ENCODE measurements at regions not wholly inside any gene's neighbourhood (a gene's known extent, or its start where the extent isn't known, plus 50 kb on each side); places are given as distances from the start of the nearest gene placed in this dataset.

DNA sequence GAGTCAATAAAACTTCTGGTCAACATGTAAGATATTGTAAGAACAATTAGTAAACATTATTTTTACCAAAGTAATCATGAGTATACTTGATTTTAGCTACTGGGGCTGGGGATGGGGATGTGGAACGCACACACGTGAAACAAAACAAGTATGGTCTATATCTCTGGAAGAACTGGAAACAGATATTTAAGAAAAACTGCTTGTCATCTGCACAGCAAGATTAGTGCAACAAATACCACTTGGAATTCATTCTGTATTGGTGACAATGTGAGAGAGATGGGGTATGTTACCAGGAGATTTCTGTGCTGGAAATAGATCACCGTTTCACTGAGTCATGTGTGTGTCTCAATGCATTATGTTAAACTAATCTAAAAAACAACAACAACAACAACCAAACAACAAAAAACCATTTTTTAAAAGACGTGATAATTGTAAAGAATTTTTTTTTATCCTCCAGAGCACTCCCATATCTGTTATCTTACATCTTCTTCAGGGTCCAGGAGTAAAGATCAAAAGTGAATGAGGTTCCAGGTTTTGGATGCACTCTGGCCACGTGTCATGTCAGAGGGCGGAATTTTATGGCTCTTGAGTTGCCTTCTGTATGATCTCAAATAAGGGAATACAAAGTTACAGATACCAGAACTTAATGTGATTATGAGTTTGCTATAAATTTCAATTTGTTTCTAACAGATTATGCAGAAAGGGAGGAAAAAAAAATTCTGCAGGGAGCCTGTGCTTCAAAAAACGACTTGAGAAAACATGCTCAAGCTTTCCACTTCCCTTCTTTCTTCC, 153.0 kb downstream of the BBOX1 start:
- Mint-ChIP-seq H3K4me3 (no peak overlapping the region), H3K27me3 (ENCODE audit: low read depth) (peaks cover 20% of the 10 kb centered on the region), H3K36me3 (ENCODE audit: low read depth) (no peaks in the 10 kb centered on the region), H3K4me1 (ENCODE audit: low read depth) (no peaks in the 10 kb centered on the region), H3K27ac (no peak overlapping the region), H3K9me3 (no peaks in the 10 kb centered on the region)
- intact Hi-C loops (cut with micrococcal nuclease), result no loop called here
- CTCF ChIA-PET, result interaction anchor here (1.5 kb wide), 1 partner anchor 10 kb away, joined by 3 read pairs; no protein-coding TSS in a partner anchor
- no peak for DNase-seq

DNA sequence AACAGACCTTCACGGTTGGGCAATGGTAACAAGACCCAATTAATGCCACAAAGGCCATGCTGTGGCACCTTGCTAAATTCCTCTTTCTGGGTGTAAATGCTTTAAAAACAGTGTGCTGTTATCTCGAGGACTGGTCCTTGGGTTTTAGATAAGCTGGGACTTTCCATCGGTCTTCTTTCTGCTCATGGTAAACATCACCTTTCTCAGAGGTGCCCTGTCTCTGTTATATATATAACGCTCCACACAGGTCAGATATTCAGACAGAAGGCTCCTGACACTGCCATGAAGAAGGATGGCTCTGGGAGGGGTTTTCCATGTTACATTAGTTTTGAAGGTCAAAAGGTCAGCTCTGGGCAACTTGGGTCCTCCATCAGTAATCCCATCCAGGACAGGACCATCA, 151.6 kb downstream of the BBOX1 start:
- Mint-ChIP-seq H3K9me3 (no peaks in the 10 kb centered on the region), H3K27me3 (ENCODE audit: low read depth) (peaks cover 28% of the 10 kb centered on the region), H3K27ac (no peak overlapping the region), H3K4me1 (ENCODE audit: low read depth) (no peaks in the 10 kb centered on the region), H3K4me3 (no peak overlapping the region), H3K36me3 (ENCODE audit: low read depth) (no peaks in the 10 kb centered on the region)
- CTCF ChIA-PET, result interaction anchor here (1.1 kb wide), 1 partner anchor 294 kb away, joined by 5 read pairs; no protein-coding TSS in a partner anchor
- DNase-seq, result no peak
- intact Hi-C loops (cut with micrococcal nuclease), result no loop called here

DNA sequence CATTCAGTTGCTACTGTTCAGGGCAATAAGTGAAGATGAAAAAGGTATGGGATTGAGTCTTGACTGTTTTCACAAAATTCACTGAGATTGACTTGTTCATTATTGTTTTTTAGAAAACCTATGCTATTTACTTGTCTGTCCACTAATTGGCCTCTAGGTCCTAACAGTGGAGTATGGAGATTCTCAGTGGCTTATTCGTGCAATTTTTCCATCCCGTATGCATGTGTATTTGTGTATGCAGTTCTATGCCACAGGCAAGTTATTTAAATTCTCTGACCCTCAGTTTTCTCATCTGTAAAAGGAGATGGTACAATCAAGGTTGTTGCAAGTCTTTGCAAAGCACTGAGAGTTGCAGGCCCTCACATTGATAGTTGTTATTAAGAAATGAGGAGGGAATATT, 151.0 kb downstream of the BBOX1 start:
- Mint-ChIP-seq H3K27ac (no peak overlapping the region), H3K4me3 (no peak overlapping the region), H3K9me3 (no peaks in the 10 kb centered on the region), H3K27me3 (ENCODE audit: low read depth) (peaks cover 28% of the 10 kb centered on the region), H3K4me1 (ENCODE audit: low read depth) (no peaks in the 10 kb centered on the region), H3K36me3 (ENCODE audit: low read depth) (no peaks in the 10 kb centered on the region)
- intact Hi-C loops (cut with micrococcal nuclease), result no loop called here
- CTCF ChIA-PET, result no interaction called here
- DNase-seq, result no peak

DNA sequence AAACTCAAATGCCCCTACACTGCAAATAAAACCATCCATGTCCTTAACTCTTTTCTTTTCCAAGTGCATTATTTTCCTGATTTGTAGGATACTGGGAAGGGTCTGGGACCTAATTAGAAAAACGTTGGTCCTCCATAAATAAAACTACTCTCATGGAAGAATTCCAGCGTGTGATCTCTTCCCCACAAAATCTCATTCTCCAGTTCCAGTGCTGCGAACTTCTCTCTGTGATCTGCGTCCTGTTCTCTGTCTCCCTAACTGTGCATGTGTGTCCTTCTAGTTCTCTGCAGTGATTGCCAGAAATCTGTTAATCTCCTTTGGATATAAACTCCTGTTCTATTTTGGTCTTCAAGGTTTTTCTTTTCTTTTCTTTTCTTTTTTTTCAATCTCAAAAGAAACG, 148.1 kb downstream of the BBOX1 start:
- no peak for DNase-seq
- intact Hi-C loops (cut with micrococcal nuclease), result loop anchor here (10.0 kb wide), 1 partner anchor 106 kb away; no protein-coding TSS in a partner anchor
- Mint-ChIP-seq H3K4me1 (ENCODE audit: low read depth) (no peaks in the 10 kb centered on the region), H3K36me3 (ENCODE audit: low read depth) (no peaks in the 10 kb centered on the region), H3K27ac (no peak overlapping the region), H3K27me3 (ENCODE audit: low read depth) (peaks cover 22% of the 10 kb centered on the region), H3K4me3 (no peak overlapping the region), H3K9me3 (no peaks in the 10 kb centered on the region)
- CTCF ChIA-PET, result no interaction called here

DNA sequence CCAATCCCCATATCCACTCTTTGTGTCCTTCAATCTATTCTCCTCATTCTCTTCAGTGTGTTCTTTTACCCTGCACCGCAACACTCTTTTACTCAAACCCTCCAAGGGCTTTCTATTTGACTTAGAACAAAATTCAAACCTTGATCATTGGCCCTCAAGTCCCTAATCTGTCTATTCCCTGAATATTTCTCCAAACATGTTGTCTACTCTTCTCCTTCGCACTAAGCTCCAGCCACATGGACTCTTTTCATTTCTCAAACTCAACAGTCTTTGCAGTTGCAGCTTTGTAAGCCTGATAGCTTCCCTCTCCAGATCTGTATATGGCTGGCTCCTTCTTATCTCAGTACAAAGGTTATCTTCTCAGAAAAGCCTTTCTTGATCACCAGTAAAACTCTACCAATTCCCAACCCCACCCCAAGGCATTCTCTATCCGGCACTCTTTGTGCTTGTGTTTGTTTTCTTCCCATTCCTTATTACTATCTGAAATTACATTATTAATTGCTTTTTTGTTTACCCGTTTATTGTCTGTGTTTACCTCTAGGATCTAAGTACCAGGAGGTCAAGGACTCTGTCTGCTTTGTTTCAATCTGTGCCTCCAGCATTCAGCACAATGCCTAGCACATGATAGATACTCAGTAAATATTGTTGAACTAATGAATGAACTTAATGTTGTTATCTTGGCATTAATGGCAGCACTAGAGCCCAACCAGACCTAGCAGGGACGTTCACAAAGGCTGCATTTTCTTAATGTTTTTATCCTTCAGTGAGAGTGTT, 147.4 kb downstream of the BBOX1 start:
- H3K9me3 Mint-ChIP-seq, result no peaks in the 10 kb centered on the region
- no peak overlapping the region for H3K4me3 Mint-ChIP-seq
- intact Hi-C loops (cut with micrococcal nuclease), result loop anchor here (10.0 kb wide), 1 partner anchor 107 kb away; no protein-coding TSS in a partner anchor
- CTCF ChIA-PET, result interaction anchor here (5.7 kb wide), 1 partner anchor 296 kb away, joined by 87 read pairs; no protein-coding TSS in a partner anchor
- peaks cover 18% of the 10 kb centered on the region for H3K27me3 Mint-ChIP-seq (ENCODE audit: low read depth)
- DNase-seq, result no peak
- no peaks in the 10 kb centered on the region for H3K36me3 Mint-ChIP-seq (ENCODE audit: low read depth)
- no peak overlapping the region for H3K27ac Mint-ChIP-seq
- H3K4me1 Mint-ChIP-seq (ENCODE audit: low read depth), result no peaks in the 10 kb centered on the region

DNA sequence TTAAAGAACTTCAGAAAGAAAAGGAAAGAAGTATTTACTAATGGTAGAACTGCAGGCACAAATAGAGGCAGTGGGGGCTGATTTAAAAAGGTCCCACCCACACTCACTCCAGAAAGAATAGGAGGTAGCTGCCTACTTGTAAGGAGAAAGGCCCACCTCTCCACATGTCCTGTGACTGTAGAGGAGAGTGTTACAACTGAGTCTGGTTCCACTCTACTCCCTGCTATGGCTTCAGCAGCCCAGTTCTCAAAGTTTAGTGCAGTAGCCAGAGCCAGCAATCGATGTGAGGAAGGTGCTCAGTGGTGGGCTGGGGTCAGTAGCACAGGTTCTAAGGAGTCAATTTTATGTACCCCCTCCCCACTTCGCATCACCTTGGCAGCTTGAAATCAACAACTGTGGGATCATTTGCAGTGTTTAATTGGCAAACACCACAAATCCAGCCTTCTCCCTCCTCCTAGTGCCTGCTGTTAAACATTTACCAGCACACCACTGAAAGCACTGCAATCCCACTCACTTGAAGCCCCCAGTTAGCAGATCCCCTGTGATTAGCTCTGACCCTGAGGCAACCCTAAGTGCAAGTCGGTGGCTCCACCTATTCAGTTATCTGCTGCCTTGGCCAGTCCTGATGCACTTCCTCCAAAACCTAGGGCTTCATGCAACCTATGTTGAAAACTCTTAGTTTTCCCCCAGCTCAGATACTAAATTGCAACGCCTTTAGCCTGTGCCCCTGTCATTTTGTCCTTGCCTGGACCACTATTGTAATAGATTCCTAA, 146.6 kb downstream of the BBOX1 start:
- H3K27ac Mint-ChIP-seq, result no peak overlapping the region
- intact Hi-C loops (cut with micrococcal nuclease), result loop anchor here (10.0 kb wide), 1 partner anchor 108 kb away; no protein-coding TSS in a partner anchor
- H3K4me1 Mint-ChIP-seq (ENCODE audit: low read depth), result no peaks in the 10 kb centered on the region
- peaks cover 21% of the 10 kb centered on the region for H3K27me3 Mint-ChIP-seq (ENCODE audit: low read depth)
- no peaks in the 10 kb centered on the region for H3K9me3 Mint-ChIP-seq
- CTCF ChIA-PET, result interaction anchor here (5.7 kb wide), 1 partner anchor 297 kb away, joined by 87 read pairs; no protein-coding TSS in a partner anchor
- no peak for DNase-seq
- no peak overlapping the region for H3K4me3 Mint-ChIP-seq
- H3K36me3 Mint-ChIP-seq (ENCODE audit: low read depth), result no peaks in the 10 kb centered on the region

DNA sequence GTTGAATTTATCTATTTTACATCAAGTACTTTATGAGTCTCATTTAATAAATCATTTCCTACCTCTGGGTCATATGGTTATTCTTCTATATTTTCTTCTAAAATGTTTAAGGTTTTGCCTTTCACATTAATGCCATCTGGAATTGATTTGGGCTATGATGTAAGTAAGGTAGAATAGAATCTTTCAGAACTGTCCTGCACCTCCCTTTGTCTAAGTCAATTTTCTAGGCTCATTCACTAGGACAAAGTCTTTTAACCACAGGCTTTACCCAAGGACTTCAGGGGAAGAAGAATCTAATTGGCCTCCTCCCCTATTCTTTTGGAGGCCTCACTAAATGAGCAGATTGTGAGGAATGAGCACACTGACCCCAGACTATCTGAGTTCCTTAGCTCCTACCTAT, 146.0 kb downstream of the BBOX1 start:
- intact Hi-C loops (cut with micrococcal nuclease), result loop anchor here (10.0 kb wide), 1 partner anchor 108 kb away; no protein-coding TSS in a partner anchor
- DNase-seq, result no peak
- Mint-ChIP-seq H3K4me3 (no peak overlapping the region), H3K27ac (no peak overlapping the region), H3K4me1 (ENCODE audit: low read depth) (no peaks in the 10 kb centered on the region), H3K9me3 (no peaks in the 10 kb centered on the region), H3K27me3 (ENCODE audit: low read depth) (peaks cover 21% of the 10 kb centered on the region), H3K36me3 (ENCODE audit: low read depth) (no peaks in the 10 kb centered on the region)
- CTCF ChIA-PET, result interaction anchor here (5.7 kb wide), 1 partner anchor 298 kb away, joined by 87 read pairs; no protein-coding TSS in a partner anchor

DNA sequence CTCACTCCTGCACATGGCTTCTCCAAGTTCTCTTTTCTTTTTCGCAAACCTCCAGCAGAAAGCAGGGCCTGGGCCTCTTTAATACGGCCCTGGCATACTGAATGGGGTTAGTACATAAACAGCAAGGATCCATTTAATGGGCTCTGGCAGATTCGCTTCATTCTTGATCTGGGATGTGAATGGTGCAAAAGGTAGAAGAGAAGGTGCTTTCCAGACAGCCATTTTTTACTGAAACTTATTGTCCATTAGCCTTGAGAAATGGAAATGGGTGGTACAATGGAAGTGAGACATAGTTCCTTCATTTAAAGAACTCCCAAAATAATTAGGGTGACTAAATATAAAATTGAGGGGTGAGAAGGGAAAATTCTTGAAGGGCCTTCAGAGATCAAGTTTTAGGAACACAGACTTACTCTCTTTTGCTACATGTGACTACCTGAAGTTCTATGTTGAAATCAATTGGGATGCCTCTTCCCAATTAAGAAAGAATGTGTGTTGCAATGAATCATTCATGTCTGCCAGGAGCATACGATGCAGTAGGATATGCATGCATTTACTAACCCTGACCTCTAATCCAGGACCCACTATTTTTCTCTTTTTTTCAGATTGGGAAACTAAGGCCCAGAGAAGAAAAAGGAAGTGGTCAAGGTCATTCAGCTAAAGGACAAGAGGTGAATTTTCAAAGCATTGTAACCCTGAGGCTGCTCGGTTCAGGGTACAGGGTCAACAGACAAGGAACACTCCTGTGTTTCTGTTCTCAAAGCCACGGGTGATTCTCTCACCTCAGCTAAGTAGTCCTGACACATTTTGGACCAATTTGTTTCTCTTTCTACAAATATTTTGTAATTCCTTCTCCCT, 144.1 kb downstream of the BBOX1 start:
- no peak for DNase-seq
- H3K27me3 Mint-ChIP-seq (ENCODE audit: low read depth), result peaks cover 17% of the 10 kb centered on the region
- no peaks in the 10 kb centered on the region for H3K36me3 Mint-ChIP-seq (ENCODE audit: low read depth)
- CTCF ChIA-PET, result interaction anchor here (0.6 to 5.7 kb wide), 10 partner anchors 10 to 313 kb away, joined by 3 to 87 read pairs (median 4); no protein-coding TSS in a partner anchor
- H3K4me3 Mint-ChIP-seq, result no peak overlapping the region
- H3K4me1 Mint-ChIP-seq (ENCODE audit: low read depth), result no peaks in the 10 kb centered on the region
- no peak overlapping the region for H3K27ac Mint-ChIP-seq
- no peaks in the 10 kb centered on the region for H3K9me3 Mint-ChIP-seq
- intact Hi-C loops (cut with micrococcal nuclease), result loop anchor here (1.0 to 10.0 kb wide), 4 partner anchors 110 to 313 kb away; partner anchors contain the start of gene LGR4

DNA sequence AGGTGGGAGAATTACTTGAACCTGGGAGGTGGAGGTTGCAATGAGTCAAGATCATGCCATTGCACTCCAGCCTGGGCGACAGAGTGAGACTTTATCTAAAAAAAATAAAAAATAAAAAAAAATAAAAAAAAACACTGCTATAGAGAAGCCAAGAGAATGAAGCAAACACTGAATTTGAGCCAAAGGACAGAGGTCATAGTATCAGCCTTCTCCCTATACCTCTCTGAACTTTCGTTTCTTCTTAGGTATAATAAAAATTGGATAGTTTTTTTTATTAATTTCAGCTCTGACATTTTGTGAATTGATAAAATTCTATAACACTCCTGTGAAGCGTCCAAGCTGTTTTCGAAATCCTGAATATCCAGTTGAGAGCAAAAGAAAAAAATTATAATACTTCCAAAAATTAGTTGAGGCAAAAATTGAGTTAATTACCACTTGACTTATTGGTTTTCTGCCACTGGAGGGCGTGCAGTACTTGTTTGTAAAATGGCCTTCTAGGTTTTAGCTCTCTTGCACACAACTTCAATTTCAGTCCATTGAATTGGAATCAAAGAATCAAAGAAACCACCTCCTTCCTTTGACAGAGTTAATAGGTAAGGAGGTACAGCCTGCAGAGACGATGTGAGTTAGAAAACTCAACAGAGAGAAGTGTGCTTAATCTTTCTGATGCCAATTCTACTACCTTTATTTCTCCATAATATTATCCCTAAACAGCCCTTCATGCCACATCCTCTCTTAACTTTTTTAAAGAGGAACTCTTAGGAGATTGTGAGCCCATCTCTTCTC, 143.2 kb downstream of the BBOX1 start:
- Mint-ChIP-seq H3K9me3 (no peaks in the 10 kb centered on the region), H3K27ac (no peak overlapping the region), H3K4me1 (ENCODE audit: low read depth) (no peaks in the 10 kb centered on the region), H3K4me3 (no peak overlapping the region), H3K36me3 (ENCODE audit: low read depth) (no peaks in the 10 kb centered on the region), H3K27me3 (ENCODE audit: low read depth) (peaks cover 16% of the 10 kb centered on the region)
- peak; percentile 68 for DNase-seq
- intact Hi-C loops (cut with micrococcal nuclease), result loop anchor here (1.0 to 10.0 kb wide), 4 partner anchors 111 to 313 kb away; partner anchors contain the start of gene LGR4
- CTCF ChIA-PET, result interaction anchor here (0.7 to 5.7 kb wide), 7 partner anchors 11 to 314 kb away, joined by 3 to 87 read pairs (median 4); no protein-coding TSS in a partner anchor

DNA sequence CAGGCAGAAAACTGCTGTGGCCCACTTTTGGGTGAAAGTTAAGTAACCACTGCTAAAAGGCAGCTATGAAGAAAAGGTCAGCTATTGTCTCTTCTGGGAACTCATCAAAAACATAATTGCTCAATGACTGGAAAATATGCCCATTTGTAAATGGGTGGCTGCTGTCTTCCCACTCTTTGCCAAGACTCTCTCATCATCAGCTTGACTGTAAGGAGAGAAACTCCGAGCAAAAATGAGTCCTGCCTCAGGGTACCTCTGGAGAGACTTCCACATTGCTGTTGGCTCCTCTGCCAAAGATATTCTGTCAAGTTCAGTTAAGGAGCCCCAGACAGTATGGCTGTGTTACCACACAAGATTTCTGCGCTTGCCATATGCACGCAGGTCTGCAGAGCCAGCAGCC, 138.7 kb downstream of the BBOX1 start:
- no peak for DNase-seq
- CTCF ChIA-PET, result no interaction called here
- Mint-ChIP-seq H3K27me3 (ENCODE audit: low read depth) (peaks cover 12% of the 10 kb centered on the region), H3K27ac (no peak overlapping the region), H3K36me3 (ENCODE audit: low read depth) (no peaks in the 10 kb centered on the region), H3K9me3 (no peaks in the 10 kb centered on the region), H3K4me1 (ENCODE audit: low read depth) (no peaks in the 10 kb centered on the region), H3K4me3 (no peak overlapping the region)
- intact Hi-C loops (cut with micrococcal nuclease), result no loop called here

DNA sequence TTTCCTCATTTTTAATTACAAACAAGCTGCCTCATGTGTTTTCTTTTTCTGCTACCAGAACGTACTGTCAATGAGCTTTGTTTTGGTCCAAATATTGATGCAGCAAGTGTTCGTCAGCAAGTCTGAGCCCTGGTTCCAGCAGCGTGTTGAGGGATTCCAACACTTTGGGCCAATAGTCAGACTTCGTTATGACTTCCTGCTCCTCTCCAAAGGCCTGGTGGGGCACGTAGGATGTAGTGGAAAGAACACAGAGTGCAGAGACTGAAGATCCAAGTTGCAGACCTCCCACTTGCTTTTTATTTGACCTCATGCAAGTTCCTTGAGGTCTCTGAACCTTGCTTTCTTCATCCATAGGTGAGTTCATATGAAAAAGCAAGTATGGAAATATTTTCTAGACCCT, 138.2 kb downstream of the BBOX1 start:
- intact Hi-C loops (cut with micrococcal nuclease), result no loop called here
- H3K4me1 Mint-ChIP-seq (ENCODE audit: low read depth), result no peaks in the 10 kb centered on the region
- peaks cover 13% of the 10 kb centered on the region for H3K27me3 Mint-ChIP-seq (ENCODE audit: low read depth)
- no peak for DNase-seq
- H3K4me3 Mint-ChIP-seq, result no peak overlapping the region
- H3K36me3 Mint-ChIP-seq (ENCODE audit: low read depth), result no peaks in the 10 kb centered on the region
- H3K9me3 Mint-ChIP-seq, result no peaks in the 10 kb centered on the region
- CTCF ChIA-PET, result no interaction called here
- H3K27ac Mint-ChIP-seq, result no peak overlapping the region
